Smooth muscle cell (in vitro differentiated cells): ENCODE measurements at regions not wholly inside any gene's neighbourhood (a gene's known extent, or its start where the extent isn't known, plus 50 kb on each side); places are given as distances from the start of the nearest gene placed in this dataset.
"Not testable (repeated sequence)": the region's sequence is repeated elsewhere in the genome, so short reads cannot be mapped to it uniquely, and the experiment has no call there.

Experiments
- DNase-seq: peaks from one replicate; lab custom pipeline; 2025; ENCODE audit not compliant: unreplicated experiment; lab: John Stamatoyannopoulos, UW
- H2AFZ ChIP-seq: fragments of 200-600 bp; sonication (generic); 2 replicates; pipeline ENCODE4 v1.6.0; 2016; ENCODE audit warnings: antibody characterized with exemption, low read depth, mild to moderate bottlenecking
- H3F3A ChIP-seq: fragments of 200-600 bp; sonication (generic); 2 replicates; pipeline ENCODE4 v1.6.0; 2017; ENCODE audit warnings: antibody characterized with exemption, low read depth
- H3K27ac ChIP-seq: fragments of 200-600 bp; sonication (generic); 2 replicates; pipeline ENCODE4 v1.5.1; 2016; ENCODE audit warnings: low read depth, mild to moderate bottlenecking
- H3K27me3 ChIP-seq: fragments of 200-600 bp; sonication (generic); 2 replicates; pipeline ENCODE4 v1.6.1; 2016; ENCODE audit warnings: low read depth, mild to moderate bottlenecking
- H3K36me3 ChIP-seq: fragments of 200-600 bp; sonication (generic); 2 replicates; pipeline ENCODE4 v1.5.1; 2016; ENCODE audit warnings: low read depth
- H3K4me1 ChIP-seq: fragments of 200-600 bp; sonication (generic); 2 replicates; pipeline ENCODE4 v1.5.1; 2016; ENCODE audit warnings: low read depth
- H3K4me2 ChIP-seq: fragments of 200-600 bp; sonication (generic); 2 replicates; pipeline ENCODE4 v1.6.0; 2016; ENCODE audit warnings: mild to moderate bottlenecking
- H3K4me3 ChIP-seq: fragments of 200-600 bp; sonication (generic); 2 replicates; pipeline ENCODE4 v1.5.1; 2016; ENCODE audit warnings: mild to moderate bottlenecking
- H3K79me2 ChIP-seq: fragments of 200-600 bp; sonication (generic); 2 replicates; pipeline ENCODE4 v1.6.0; 2016; ENCODE audit warnings: low read depth, mild to moderate bottlenecking
- H3K9ac ChIP-seq: fragments of 200-600 bp; sonication (generic); 2 replicates; pipeline ENCODE4 v1.6.0; 2016; ENCODE audit warnings: low read depth
- H3K9me3 ChIP-seq: fragments of 200-600 bp; sonication (generic); replicated peaks from 2 replicates; pipeline ENCODE4 v1.5.1; 2016; ENCODE audit warnings: low read depth
- H4K20me1 ChIP-seq: fragments of 200-600 bp; sonication (generic); 2 replicates; pipeline ENCODE4 v1.6.0; 2016; ENCODE audit warnings: low read depth
- CTCF ChIP-seq: fragments of 200-600 bp; sonication (generic); IDR thresholded peaks from 2 replicates; pipeline ENCODE4 v1.5.1; 2017; ENCODE audit warnings: borderline replicate concordance, mild to moderate bottlenecking, antibody characterized with exemption; ENCODE audit not compliant: insufficient read depth, poor library complexity, severe bottlenecking
- whole genome bisulfite sequencing: methylation state at CpG from one replicate; pipeline ENCODE4 v1.1.7; 2016; ENCODE audit warnings: low lambda C conversion rate; 5-methylcytosine and 5-hydroxymethylcytosine counted together

- no peak for TF ChIP-seq CTCF
- H3K27me3 ChIP-seq = no peaks in the 10 kb centered on the region
- WGBS = 68% methylated on average over 4 of the region's 4 CpGs
Observed at GRCh38 chr18:59971871-59972428, 72.2 kb downstream of the PMAIP1 start.

GRCh38 chr18:59971144-59971543 lies 71.3 kb downstream of the PMAIP1 start:
- WGBS = 95% methylated on average over 1 of the region's 1 CpG
- not testable (repeated sequence) for H2AFZ ChIP-seq, H3K79me2 ChIP-seq, H3K4me1 ChIP-seq, H3K36me3 ChIP-seq, H3F3A ChIP-seq, H3K27me3 ChIP-seq, H3K9ac ChIP-seq, H3K4me2 ChIP-seq, DNase-seq, H3K27ac ChIP-seq, H4K20me1 ChIP-seq, H3K4me3 ChIP-seq, H3K9me3 ChIP-seq

More at GRCh38 chr18:59971871-59972428, 72.2 kb downstream of the PMAIP1 start:
- DNase-seq = no peak
- Histone ChIP-seq H3K36me3 (no peaks in the 10 kb centered on the region), H3K4me3 (no peak overlapping the region), H3K9me3 (no peaks in the 10 kb centered on the region), H3K4me1 (no peaks in the 10 kb centered on the region), H3F3A (no peaks in the 10 kb centered on the region), H3K27ac (no peak overlapping the region), H3K79me2 (no peaks in the 10 kb centered on the region), H2AFZ (no peak overlapping the region), H3K9ac (no peak overlapping the region), H3K4me2 (no peak overlapping the region), H4K20me1 (no peaks in the 10 kb centered on the region)

GRCh38 chr18:59969477-59970028 lies 69.8 kb downstream of the PMAIP1 start:
- H3K79me2 ChIP-seq, DNase-seq, H2AFZ ChIP-seq, H3F3A ChIP-seq, H4K20me1 ChIP-seq, H3K36me3 ChIP-seq, H3K9me3 ChIP-seq, H3K4me1 ChIP-seq, H3K9ac ChIP-seq, H3K4me2 ChIP-seq, H3K27ac ChIP-seq, H3K4me3 ChIP-seq: not testable (repeated sequence)
- peaks cover 12% of the 10 kb centered on the region for H3K27me3 ChIP-seq
- 94% methylated on average over 47 of the region's 56 CpGs for WGBS

- Histone ChIP-seq H3K4me2 (no peak overlapping the region), H3F3A (no peaks in the 10 kb centered on the region), H3K36me3 (no peaks in the 10 kb centered on the region), H3K27ac (no peak overlapping the region), H3K79me2 (no peaks in the 10 kb centered on the region), H3K9me3 (no peaks in the 10 kb centered on the region), H4K20me1 (no peaks in the 10 kb centered on the region), H3K4me1 (no peaks in the 10 kb centered on the region), H3K4me3 (no peak overlapping the region), H3K9ac (no peak overlapping the region), H3K27me3 (peaks cover 14% of the 10 kb centered on the region), H2AFZ (no peak overlapping the region)
- WGBS = 83% methylated on average over 2 of the region's 2 CpGs
- no peak for TF ChIP-seq CTCF
- no peak for DNase-seq
Observed at GRCh38 chr18:59968583-59968982, 68.8 kb downstream of the PMAIP1 start.
